ENCODE measurements at regions not wholly inside any gene's neighbourhood (a gene's known extent, or its start where the extent isn't known, plus 50 kb on each side); places are given as distances from the start of the nearest gene placed in this dataset.

GRCh38 chr3:68295457-68295856, 636.9 kb downstream of the TAFA4 start:
- H3K4me3 ChIP-seq (ENCODE audit: low read depth, low read length) = no peak overlapping the region
- DNase-seq (ENCODE audit: low read depth) = no peak
- no peak for TF ChIP-seq CTCF (IDR thresholded peaks at IDR 0.05; ENCODE audit: insufficient read depth, low read length, severe bottlenecking)
- no peaks in the 10 kb centered on the region for H3K27me3 ChIP-seq (ENCODE audit: control insufficient read depth, insufficient read depth, low read length)
- FAIRE-seq = no peak
- no peaks in the 10 kb centered on the region for H3K36me3 ChIP-seq (ENCODE audit: control insufficient read depth, insufficient read depth, low read length)

GRCh38 chr3:68290333-68290732, 635.9 kb upstream of the SUCLG2 start:
- no peak for TF ChIP-seq CTCF (IDR thresholded peaks at IDR 0.05; ENCODE audit: insufficient read depth, low read length, severe bottlenecking)
- Histone ChIP-seq H3K4me3 (ENCODE audit: low read depth, low read length) (no peak overlapping the region), H3K36me3 (ENCODE audit: control insufficient read depth, insufficient read depth, low read length) (no peaks in the 10 kb centered on the region), H3K27me3 (ENCODE audit: control insufficient read depth, insufficient read depth, low read length) (no peaks in the 10 kb centered on the region)
- FAIRE-seq (no peak), DNase-seq (ENCODE audit: low read depth) (no peak)

GRCh38 chr3:68288085-68288484, 633.7 kb upstream of the SUCLG2 start:
- Histone ChIP-seq H3K36me3 (ENCODE audit: control insufficient read depth, insufficient read depth, low read length) (no peaks in the 10 kb centered on the region), H3K4me3 (ENCODE audit: low read depth, low read length) (no peak overlapping the region), H3K27me3 (ENCODE audit: control insufficient read depth, insufficient read depth, low read length) (no peaks in the 10 kb centered on the region)
- DNase-seq (ENCODE audit: low read depth) (no peak), FAIRE-seq (no peak)
- TF ChIP-seq CTCF (IDR thresholded peaks at IDR 0.05; ENCODE audit: insufficient read depth, low read length, severe bottlenecking) = no peak

GRCh38 chr3:68287101-68287500, 632.7 kb upstream of the SUCLG2 start:
- FAIRE-seq = no peak
- Histone ChIP-seq H3K27me3 (ENCODE audit: control insufficient read depth, insufficient read depth, low read length) (no peaks in the 10 kb centered on the region), H3K36me3 (ENCODE audit: control insufficient read depth, insufficient read depth, low read length) (no peaks in the 10 kb centered on the region), H3K4me3 (ENCODE audit: low read depth, low read length) (no peak overlapping the region)
- TF ChIP-seq CTCF (IDR thresholded peaks at IDR 0.05; ENCODE audit: insufficient read depth, low read length, severe bottlenecking) = no peak
- DNase-seq (ENCODE audit: low read depth) = no peak

- FAIRE-seq = no peak
- DNase-seq (ENCODE audit: low read depth) = no peak
- H3K4me3 ChIP-seq (ENCODE audit: low read depth, low read length) = no peak overlapping the region
Measured at GRCh38 chr3:68274286-68274685, 619.9 kb upstream of the SUCLG2 start.

More at GRCh38 chr3:68274286-68274685, 619.9 kb upstream of the SUCLG2 start:
- Histone ChIP-seq H3K36me3 (ENCODE audit: control insufficient read depth, insufficient read depth, low read length) (no peaks in the 10 kb centered on the region), H3K27me3 (ENCODE audit: control insufficient read depth, insufficient read depth, low read length) (no peaks in the 10 kb centered on the region)
- TF ChIP-seq CTCF (IDR thresholded peaks at IDR 0.05; ENCODE audit: insufficient read depth, low read length, severe bottlenecking) = no peak
